ENCODE measurements at regions not wholly inside any gene's neighbourhood (a gene's known extent, or its start where the extent isn't known, plus 50 kb on each side); places are given as distances from the start of the nearest gene placed in this dataset.

GRCh38 chr7:9264395-9264794 lies 831.0 kb downstream of the NXPH1 start:
- H3K4me3 ChIP-seq (ENCODE audit: low read depth, low read length), result no peak overlapping the region
- FAIRE-seq, result no peak
- H3K36me3 ChIP-seq (ENCODE audit: control insufficient read depth, insufficient read depth, low read length), result no peaks in the 10 kb centered on the region
- TF ChIP-seq CTCF (IDR thresholded peaks at IDR 0.05; ENCODE audit: insufficient read depth, low read length, severe bottlenecking), result no peak
- H3K27me3 ChIP-seq (ENCODE audit: control insufficient read depth, insufficient read depth, low read length), result no peaks in the 10 kb centered on the region
- DNase-seq (ENCODE audit: low read depth), result no peak

- TF ChIP-seq CTCF (IDR thresholded peaks at IDR 0.05; ENCODE audit: insufficient read depth, low read length, severe bottlenecking), result no peak
- DNase-seq (ENCODE audit: low read depth), result no peak
- Histone ChIP-seq H3K36me3 (ENCODE audit: control insufficient read depth, insufficient read depth, low read length) (no peaks in the 10 kb centered on the region), H3K27me3 (ENCODE audit: control insufficient read depth, insufficient read depth, low read length) (no peaks in the 10 kb centered on the region), H3K4me3 (ENCODE audit: low read depth, low read length) (no peak overlapping the region)
- FAIRE-seq, result no peak
Observed at GRCh38 chr7:9280088-9280487, 846.7 kb downstream of the NXPH1 start.

- Histone ChIP-seq H3K36me3 (ENCODE audit: control insufficient read depth, insufficient read depth, low read length) (no peaks in the 10 kb centered on the region), H3K4me3 (ENCODE audit: low read depth, low read length) (no peak overlapping the region), H3K27me3 (ENCODE audit: control insufficient read depth, insufficient read depth, low read length) (no peaks in the 10 kb centered on the region)
- DNase-seq (ENCODE audit: low read depth) (no peak), FAIRE-seq (no peak)
- no peak for TF ChIP-seq CTCF (IDR thresholded peaks at IDR 0.05; ENCODE audit: insufficient read depth, low read length, severe bottlenecking)
Observed at GRCh38 chr7:9283246-9283645, 849.8 kb downstream of the NXPH1 start.

GRCh38 chr7:9302436-9302835 lies 869.0 kb downstream of the NXPH1 start:
- DNase-seq (ENCODE audit: low read depth), result no peak
- FAIRE-seq, result no peak
- TF ChIP-seq CTCF (IDR thresholded peaks at IDR 0.05; ENCODE audit: insufficient read depth, low read length, severe bottlenecking), result no peak
- H3K27me3 ChIP-seq (ENCODE audit: control insufficient read depth, insufficient read depth, low read length), result no peaks in the 10 kb centered on the region
- no peaks in the 10 kb centered on the region for H3K36me3 ChIP-seq (ENCODE audit: control insufficient read depth, insufficient read depth, low read length)
- H3K4me3 ChIP-seq (ENCODE audit: low read depth, low read length), result no peak overlapping the region

- DNase-seq (ENCODE audit: low read depth) (no peak), FAIRE-seq (no peak)
- no peaks in the 10 kb centered on the region for H3K27me3 ChIP-seq (ENCODE audit: control insufficient read depth, insufficient read depth, low read length)
- no peaks in the 10 kb centered on the region for H3K36me3 ChIP-seq (ENCODE audit: control insufficient read depth, insufficient read depth, low read length)
- no peak overlapping the region for H3K4me3 ChIP-seq (ENCODE audit: low read depth, low read length)
- no peak for TF ChIP-seq CTCF (IDR thresholded peaks at IDR 0.05; ENCODE audit: insufficient read depth, low read length, severe bottlenecking)
Observed at GRCh38 chr7:9307131-9307530, 873.7 kb downstream of the NXPH1 start.

GRCh38 chr7:9324513-9324912 lies 891.1 kb downstream of the NXPH1 start:
- Histone ChIP-seq H3K4me3 (ENCODE audit: low read depth, low read length) (no peak overlapping the region), H3K27me3 (ENCODE audit: control insufficient read depth, insufficient read depth, low read length) (no peaks in the 10 kb centered on the region), H3K36me3 (ENCODE audit: control insufficient read depth, insufficient read depth, low read length) (no peaks in the 10 kb centered on the region)
- FAIRE-seq (no peak), DNase-seq (ENCODE audit: low read depth) (no peak)
- no peak for TF ChIP-seq CTCF (IDR thresholded peaks at IDR 0.05; ENCODE audit: insufficient read depth, low read length, severe bottlenecking)
